GM12878 (cell line): ENCODE measurements at regions not wholly inside any gene's neighbourhood (a gene's known extent, or its start where the extent isn't known, plus 50 kb on each side); places are given as distances from the start of the nearest gene placed in this dataset.

Experiments used
- ATAC-seq: fragments of 200-7000 bp; cut with Tn5 transposase; 3 replicates; pipeline ENCODE4 v1.9.1; 2020; ENCODE audit warnings: mild to moderate bottlenecking, moderate library complexity
- BruUV-seq: library from RNA; stranded (reverse); fragments of 400-500 nt; replicated peaks from 2 replicates; lab custom pipeline; 2021; lab: Mats Ljungman, UMichigan
- CTCF ChIA-PET: fragments of 300-600 bp; sonication (Branson Sonifier 250); formaldehyde crosslinking; extraction: SDS; loops from one replicate; lab custom pipeline; 2021; ENCODE audit warnings: inconsistent platforms; lab: Yijun Ruan, JAX
- POLR2A ChIA-PET: fragments of 350-600 bp; formaldehyde crosslinking; extraction: SDS; loops from one replicate; lab custom pipeline; 2021; ENCODE audit warnings: inconsistent platforms; lab: Charles Lee
- RAD21 ChIA-PET: fragments of 300-600 bp; sonication (Branson Sonifier 250); formaldehyde crosslinking; loops from one replicate; lab custom pipeline; 2023; ENCODE audit warnings: antibody characterized with exemption; ENCODE audit not compliant: unreplicated experiment; lab: Charles Lee
- SMC1A ChIA-PET: fragments of 300-600 bp; sonication (Branson Sonifier 250); formaldehyde crosslinking; loops from one replicate; lab custom pipeline; 2023; ENCODE audit not compliant: unreplicated experiment, uncharacterized antibody; lab: Charles Lee
- DNase-seq: peaks from one replicate; pipeline ENCODE4 v3.0.0-alpha.2; 2011; ENCODE audit warnings: low read depth, low spot score
- FAIRE-seq: peaks from 3 replicates; lab custom pipeline; 2011; peaks lifted over from hg19 to GRCh38; lab: Jason Lieb, UNC
- H2AFZ ChIP-seq: 2 replicates; pipeline ENCODE4 v1.6.0; 2011; ENCODE audit warnings: low read depth, low read length, control low read depth; ENCODE audit not compliant: control insufficient read depth
- H3K27ac ChIP-seq: 2 replicates; pipeline ENCODE4 v1.5.1; 2011; ENCODE audit warnings: control low read depth; ENCODE audit not compliant: control insufficient read depth, insufficient read depth
- H3K27me3 ChIP-seq, 2 experiments: replicated peaks in 1 of 2; 2 replicates each; pipeline versions ENCODE4 v1.6.0 to v1.6.1; 2011; ENCODE audit warnings: low read length in 1 of 2; ENCODE audit not compliant: control insufficient read depth in 2 of 2, insufficient read depth in 2 of 2
- H3K36me3 ChIP-seq, 2 experiments: 2 replicates each; pipeline ENCODE4 v1.5.1; 2011; ENCODE audit warnings: low read length in 1 of 2; ENCODE audit not compliant: control insufficient read depth in 2 of 2, insufficient read depth in 2 of 2
- H3K4me1 ChIP-seq: 2 replicates; pipeline ENCODE4 v1.6.1; 2011; ENCODE audit warnings: mild to moderate bottlenecking, low read length, moderate library complexity, mixed read lengths; ENCODE audit not compliant: control insufficient read depth, insufficient read depth
- H3K4me2 ChIP-seq: 2 replicates; pipeline ENCODE4 v1.6.0; 2011; ENCODE audit warnings: control low read depth; ENCODE audit not compliant: control insufficient read depth, insufficient read depth
- H3K4me3 ChIP-seq: fragments of 200-600 bp; sonication (generic); 2 replicates; pipeline ENCODE4 v1.5.1; 2016
- H3K79me2 ChIP-seq: 2 replicates; pipeline ENCODE4 v1.6.0; 2011; ENCODE audit warnings: low read length; ENCODE audit not compliant: control insufficient read depth, insufficient read depth
- H3K9ac ChIP-seq: 2 replicates; pipeline ENCODE4 v1.8.0; 2011; ENCODE audit warnings: low read length, control low read depth, mixed read lengths; ENCODE audit not compliant: control insufficient read depth, insufficient read depth
- H3K9me3 ChIP-seq: replicated peaks from 3 replicates; pipeline ENCODE4 v1.5.1; 2011; ENCODE audit warnings: mild to moderate bottlenecking, low read length; ENCODE audit not compliant: control insufficient read depth, insufficient read depth
- H4K20me1 ChIP-seq: 2 replicates; pipeline ENCODE4 v1.6.0; 2011; ENCODE audit not compliant: control insufficient read depth, insufficient read depth
- EED ChIP-seq: sonication (generic); IDR thresholded peaks from 2 replicates; pipeline ENCODE4 v1.6.1; 2016; ENCODE audit warnings: antibody characterized with exemption, low read depth
- GABPA ChIP-seq: IDR thresholded peaks from 2 replicates; pipeline ENCODE4 v1.6.1; 2014; ENCODE audit warnings: antibody characterized with exemption, low read depth, mild to moderate bottlenecking, inconsistent platforms
- LARP7 ChIP-seq: fragments of 450-650 bp; IDR thresholded peaks from 2 replicates; pipeline ENCODE4 v1.6.1; 2017; ENCODE audit warnings: mild to moderate bottlenecking
- NRF1 ChIP-seq: conservative IDR thresholded peaks from 2 replicates; pipeline ENCODE4 v1.6.1; 2011; ENCODE audit warnings: mild to moderate bottlenecking, low read depth, low read length, improper control_type of control experiment
- PKNOX1 ChIP-seq: fragments of 450-650 bp; IDR thresholded peaks from 2 replicates; pipeline ENCODE4 v1.6.1; 2016; ENCODE audit warnings: mild to moderate bottlenecking
- POLR2A ChIP-seq: IDR thresholded peaks from 2 replicates; pipeline ENCODE4 v1.6.1; 2011; ENCODE audit warnings: low read depth, mild to moderate bottlenecking, low read length
- POLR2AphosphoS5 ChIP-seq: IDR thresholded peaks from 2 replicates; pipeline ENCODE4 v1.6.1; 2011; ENCODE audit warnings: mild to moderate bottlenecking, low read length, inconsistent platforms
- ZBTB33 ChIP-seq: fragments of 450-650 bp; IDR thresholded peaks from 2 replicates; pipeline ENCODE4 v1.6.1; 2017; ENCODE audit warnings: mild to moderate bottlenecking
- ZNF217 ChIP-seq: fragments of 450-650 bp; IDR thresholded peaks from 2 replicates; pipeline ENCODE4 v1.6.1; 2017; ENCODE audit warnings: antibody characterized with exemption, mild to moderate bottlenecking
- WGBS: methylation state at CpG from one replicate; pipeline ENCODE4 v1.1.6; 2016; ENCODE audit warnings: low lambda C conversion rate; ENCODE audit not compliant: insufficient replicate concordance, insufficient coverage; ENCODE audit errors: missing lambda C conversion rate; 5-methylcytosine and 5-hydroxymethylcytosine counted together
- in situ Hi-C: fragments of 300-500 bp; cut with MboI; formaldehyde crosslinking; loops from 9 replicates; pipeline ENCODE4 v1.14.3; 2018; ENCODE audit warnings: mixed read lengths
- intact Hi-C: fragments of 100-400 bp; cut with micrococcal nuclease; formaldehyde crosslinking; loops from one replicate; pipeline ENCODE4 v1.14.2; 2022; ENCODE audit not compliant: unreplicated experiment
- TF ChIP-seq, protein P1 (sequence below): fragments of 450-650 bp; formaldehyde crosslinking; IDR thresholded peaks from 2 replicates; pipeline ENCODE4 v1.4.0; 2022; ENCODE audit warnings: mild to moderate bottlenecking, moderate library complexity

DNA sequence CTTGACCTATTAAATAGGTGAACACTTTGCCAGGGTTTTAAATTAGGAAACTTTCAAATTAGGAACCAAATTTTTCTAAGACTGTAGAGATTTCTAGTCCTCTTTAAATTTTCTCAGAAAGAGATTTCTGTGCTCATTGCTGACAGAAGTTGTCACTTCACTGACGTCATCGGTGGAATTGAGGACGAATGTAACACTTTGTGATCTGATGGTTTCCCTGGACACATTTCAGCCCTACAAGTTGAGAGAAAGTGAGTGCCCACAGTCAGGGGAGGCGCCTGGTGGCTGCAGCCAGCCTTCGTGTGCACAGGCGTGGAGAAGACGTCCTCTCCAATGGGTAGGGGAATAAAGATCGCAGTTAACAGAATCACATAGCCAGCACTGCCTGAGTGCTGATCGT, 396.5 kb upstream of the TSHZ3 start (continued):
- no peak for TF ChIP-seq GABPA
- TF ChIP-seq ZNF217, result no peak
- TF ChIP-seq, protein P1, sequence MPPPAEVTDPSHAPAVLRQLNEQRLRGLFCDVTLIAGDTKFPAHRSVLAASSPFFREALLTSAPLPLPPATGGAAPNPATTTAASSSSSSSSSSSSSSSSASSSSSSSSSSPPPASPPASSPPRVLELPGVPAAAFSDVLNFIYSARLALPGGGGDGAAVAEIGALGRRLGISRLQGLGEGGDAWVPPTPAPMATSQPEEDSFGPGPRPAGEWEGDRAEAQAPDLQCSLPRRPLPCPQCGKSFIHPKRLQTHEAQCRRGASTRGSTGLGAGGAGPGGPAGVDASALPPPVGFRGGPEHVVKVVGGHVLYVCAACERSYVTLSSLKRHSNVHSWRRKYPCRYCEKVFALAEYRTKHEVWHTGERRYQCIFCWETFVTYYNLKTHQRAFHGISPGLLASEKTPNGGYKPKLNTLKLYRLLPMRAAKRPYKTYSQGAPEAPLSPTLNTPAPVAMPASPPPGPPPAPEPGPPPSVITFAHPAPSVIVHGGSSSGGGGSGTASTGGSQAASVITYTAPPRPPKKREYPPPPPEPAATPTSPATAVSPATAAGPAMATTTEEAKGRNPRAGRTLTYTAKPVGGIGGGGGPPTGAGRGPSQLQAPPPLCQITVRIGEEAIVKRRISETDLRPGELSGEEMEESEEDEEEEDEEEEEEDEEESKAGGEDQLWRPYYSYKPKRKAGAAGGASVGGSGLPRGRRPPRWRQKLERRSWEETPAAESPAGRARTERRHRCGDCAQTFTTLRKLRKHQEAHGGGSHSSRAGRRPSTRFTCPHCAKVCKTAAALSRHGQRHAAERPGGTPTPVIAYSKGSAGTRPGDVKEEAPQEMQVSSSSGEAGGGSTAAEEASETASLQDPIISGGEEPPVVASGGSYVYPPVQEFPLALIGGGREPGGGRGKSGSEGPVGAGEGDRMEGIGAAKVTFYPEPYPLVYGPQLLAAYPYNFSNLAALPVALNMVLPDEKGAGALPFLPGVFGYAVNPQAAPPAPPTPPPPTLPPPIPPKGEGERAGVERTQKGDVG (CRISPR knock-in tag), result no peak
- TF ChIP-seq, all 136 proteins: peak for 0

GRCh38 chr19:31749231-31749630, 400.0 kb upstream of the TSHZ3 start:
- POLR2A ChIA-PET, result no interaction called here
- 33% methylated on average over 8 of the region's 8 CpGs for WGBS

More at GRCh38 chr19:31749231-31749630, 400.0 kb upstream of the TSHZ3 start:
- Histone ChIP-seq H4K20me1 (no peaks in the 10 kb centered on the region), H3K4me2 (no peak overlapping the region), H3K27ac (no peak overlapping the region), H3K27me3 (no peaks in the 10 kb centered on the region), H3K9ac (no peak overlapping the region), H3K9me3 (no peaks in the 10 kb centered on the region; the same call in 2 of the 3 replicates), H3K36me3 (no peaks in the 10 kb centered on the region), H3K4me1 (no peaks in the 10 kb centered on the region), H2AFZ (no peak overlapping the region), H3K79me2 (no peaks in the 10 kb centered on the region), H3K4me3 (no peak overlapping the region)
- ChIA-PET RAD21 (no interaction called here), CTCF (no interaction called here), SMC1A (no interaction called here)
- BruUV-seq, result no TSS peak
- ATAC-seq (no peak), DNase-seq (no peak), FAIRE-seq (no peak)
- intact Hi-C loops, result no loop called here
- in situ Hi-C loops, result no loop called here
- no peak for TF ChIP-seq POLR2A
- TF ChIP-seq, protein P1 (CRISPR knock-in tag), result no peak
- TF ChIP-seq LARP7, result no peak
- no peak for TF ChIP-seq PKNOX1
- TF ChIP-seq ZBTB33, result no peak
- TF ChIP-seq POLR2AphosphoS5, result no peak
- no peak for TF ChIP-seq NRF1
- no peak for TF ChIP-seq EED
